Activated CD4-positive, alpha-beta T cell treated with anti-CD3 and anti-CD28 coated beads, Interleukin-2, amount 10 ng/mL, durations not matched to agents 24 days and 14 days (primary cell): ENCODE measurements at regions not wholly inside any gene's neighbourhood (a gene's known extent, or its start where the extent isn't known, plus 50 kb on each side); places are given as distances from the start of the nearest gene placed in this dataset.
"Not testable (repeated sequence)": the region's sequence is repeated elsewhere in the genome, so short reads cannot be mapped to it uniquely, and the experiment has no call there.

Experiments
- DNase-seq: peaks from one replicate; pipeline ENCODE4 v3.0.0; 2022
- H3K27ac Mint-ChIP-seq: one replicate; pipeline ENCODE4 v1.8.0; 2022; ENCODE audit warnings: mild to moderate bottlenecking, mixed read lengths
- H3K27me3 Mint-ChIP-seq: one replicate; pipeline ENCODE4 v1.8.0; 2022; ENCODE audit warnings: mixed read lengths
- H3K36me3 Mint-ChIP-seq: one replicate; pipeline ENCODE4 v1.8.0; 2022; ENCODE audit warnings: low read depth, mild to moderate bottlenecking, mixed read lengths
- H3K4me1 Mint-ChIP-seq: one replicate; pipeline ENCODE4 v1.8.0; 2021; ENCODE audit warnings: mixed read lengths
- H3K4me3 Mint-ChIP-seq: one replicate; pipeline ENCODE4 v1.8.0; 2022; ENCODE audit warnings: mild to moderate bottlenecking, moderate library complexity, mixed read lengths
- H3K9me3 Mint-ChIP-seq: one replicate; pipeline ENCODE4 v1.8.0; 2021; ENCODE audit warnings: mixed read lengths
- intact Hi-C: fragments of 100-400 bp; cut with micrococcal nuclease; formaldehyde crosslinking; loops from one replicate; pipeline ENCODE4 v1.15.1; 2023

GRCh38 chr1:219058891-219059820, 114.5 kb upstream of the LYPLAL1 start:
- H3K4me1 Mint-ChIP-seq, result no peaks in the 10 kb centered on the region
- no peak overlapping the region for H3K27ac Mint-ChIP-seq
- H3K4me3 Mint-ChIP-seq, result no peak overlapping the region
- no peak for DNase-seq
- H3K36me3 Mint-ChIP-seq, result no peaks in the 10 kb centered on the region
- H3K9me3 Mint-ChIP-seq, result no peaks in the 10 kb centered on the region
- no peaks in the 10 kb centered on the region for H3K27me3 Mint-ChIP-seq
- intact Hi-C loops, result no loop called here

GRCh38 chr1:219060798-219061197, 112.9 kb upstream of the LYPLAL1 start:
- H3K27me3 Mint-ChIP-seq, result no peaks in the 10 kb centered on the region
- intact Hi-C loops, result no loop called here
- no peaks in the 10 kb centered on the region for H3K36me3 Mint-ChIP-seq
- no peak for DNase-seq
- no peak overlapping the region for H3K27ac Mint-ChIP-seq
- no peaks in the 10 kb centered on the region for H3K4me1 Mint-ChIP-seq
- H3K9me3 Mint-ChIP-seq, result no peaks in the 10 kb centered on the region
- H3K4me3 Mint-ChIP-seq, result no peak overlapping the region

GRCh38 chr1:219062161-219062560, 111.5 kb upstream of the LYPLAL1 start:
- H3K27ac Mint-ChIP-seq, result no peak overlapping the region
- H3K9me3 Mint-ChIP-seq, result no peaks in the 10 kb centered on the region
- intact Hi-C loops, result no loop called here
- H3K4me3 Mint-ChIP-seq, result no peak overlapping the region
- no peak for DNase-seq
- H3K27me3 Mint-ChIP-seq, result no peaks in the 10 kb centered on the region
- H3K36me3 Mint-ChIP-seq, result no peaks in the 10 kb centered on the region
- H3K4me1 Mint-ChIP-seq, result no peaks in the 10 kb centered on the region

- no peaks in the 10 kb centered on the region for H3K4me1 Mint-ChIP-seq
- no peak overlapping the region for H3K4me3 Mint-ChIP-seq
- no peaks in the 10 kb centered on the region for H3K27me3 Mint-ChIP-seq
- intact Hi-C loops, result no loop called here
- no peaks in the 10 kb centered on the region for H3K9me3 Mint-ChIP-seq
- no peak overlapping the region for H3K27ac Mint-ChIP-seq
- H3K36me3 Mint-ChIP-seq, result no peaks in the 10 kb centered on the region
- DNase-seq, result no peak
Observed at GRCh38 chr1:219066098-219066497, 107.6 kb upstream of the LYPLAL1 start.

GRCh38 chr1:219066631-219067349, 106.9 kb upstream of the LYPLAL1 start:
- DNase-seq, result no peak
- no peaks in the 10 kb centered on the region for H3K36me3 Mint-ChIP-seq
- H3K9me3 Mint-ChIP-seq, result no peaks in the 10 kb centered on the region
- intact Hi-C loops, result no loop called here
- H3K4me1 Mint-ChIP-seq, result no peaks in the 10 kb centered on the region
- H3K4me3 Mint-ChIP-seq, result no peak overlapping the region
- H3K27me3 Mint-ChIP-seq, result no peaks in the 10 kb centered on the region
- H3K27ac Mint-ChIP-seq, result no peak overlapping the region

- Mint-ChIP-seq H3K27ac (no peak overlapping the region), H3K27me3 (no peaks in the 10 kb centered on the region), H3K36me3 (no peaks in the 10 kb centered on the region), H3K4me1 (no peaks in the 10 kb centered on the region), H3K4me3 (no peak overlapping the region), H3K9me3 (no peaks in the 10 kb centered on the region)
- DNase-seq, result no peak
- intact Hi-C loops, result no loop called here
Observed at GRCh38 chr1:219067350-219067712, 106.3 kb upstream of the LYPLAL1 start.

- DNase-seq, H3K9me3 Mint-ChIP-seq, H3K4me1 Mint-ChIP-seq, H3K4me3 Mint-ChIP-seq, H3K36me3 Mint-ChIP-seq, H3K27ac Mint-ChIP-seq, intact Hi-C loops, H3K27me3 Mint-ChIP-seq: not testable (repeated sequence)
Observed at GRCh38 chr1:219070395-219070794, 103.3 kb upstream of the LYPLAL1 start.

- H3K4me1 Mint-ChIP-seq, result no peaks in the 10 kb centered on the region
- no peaks in the 10 kb centered on the region for H3K36me3 Mint-ChIP-seq
- H3K9me3 Mint-ChIP-seq, result no peaks in the 10 kb centered on the region
- no peaks in the 10 kb centered on the region for H3K27me3 Mint-ChIP-seq
- no peak overlapping the region for H3K27ac Mint-ChIP-seq
- DNase-seq, result no peak
- H3K4me3 Mint-ChIP-seq, result no peak overlapping the region
- intact Hi-C loops, result no loop called here
Observed at GRCh38 chr1:219071209-219071608, 102.5 kb upstream of the LYPLAL1 start.

GRCh38 chr1:219072329-219072728, 101.3 kb upstream of the LYPLAL1 start:
- Mint-ChIP-seq H3K27ac (no peak overlapping the region), H3K4me1 (no peaks in the 10 kb centered on the region), H3K4me3 (no peak overlapping the region), H3K27me3 (no peaks in the 10 kb centered on the region), H3K9me3 (no peaks in the 10 kb centered on the region), H3K36me3 (no peaks in the 10 kb centered on the region)
- intact Hi-C loops, result no loop called here
- no peak for DNase-seq

GRCh38 chr1:219074084-219074728, 99.5 kb upstream of the LYPLAL1 start:
- Mint-ChIP-seq H3K9me3 (no peaks in the 10 kb centered on the region), H3K4me1 (no peaks in the 10 kb centered on the region), H3K27me3 (no peaks in the 10 kb centered on the region), H3K27ac (no peak overlapping the region), H3K4me3 (no peak overlapping the region), H3K36me3 (no peaks in the 10 kb centered on the region)
- intact Hi-C loops, result no loop called here
- DNase-seq, result no peak

- Mint-ChIP-seq H3K27ac (no peak overlapping the region), H3K4me3 (no peak overlapping the region), H3K9me3 (no peaks in the 10 kb centered on the region), H3K36me3 (no peaks in the 10 kb centered on the region), H3K27me3 (no peaks in the 10 kb centered on the region), H3K4me1 (no peaks in the 10 kb centered on the region)
- intact Hi-C loops, result no loop called here
- DNase-seq, result no peak
Observed at GRCh38 chr1:219075121-219075879, 98.4 kb upstream of the LYPLAL1 start.

GRCh38 chr1:219076326-219076937, 97.2 kb upstream of the LYPLAL1 start:
- Mint-ChIP-seq H3K27me3 (no peaks in the 10 kb centered on the region), H3K4me3 (no peak overlapping the region), H3K27ac (no peak overlapping the region), H3K36me3 (no peaks in the 10 kb centered on the region), H3K9me3 (no peaks in the 10 kb centered on the region), H3K4me1 (no peaks in the 10 kb centered on the region)
- intact Hi-C loops, result no loop called here
- DNase-seq, result no peak

- H3K9me3 Mint-ChIP-seq, H3K36me3 Mint-ChIP-seq, H3K4me3 Mint-ChIP-seq, H3K27ac Mint-ChIP-seq, intact Hi-C loops, H3K27me3 Mint-ChIP-seq, DNase-seq, H3K4me1 Mint-ChIP-seq: not testable (repeated sequence)
Observed at GRCh38 chr1:219077767-219078166, 95.9 kb upstream of the LYPLAL1 start.
